ENCODE measurements at regions not wholly inside any gene's neighbourhood (a gene's known extent, or its start where the extent isn't known, plus 50 kb on each side); places are given as distances from the start of the nearest gene placed in this dataset.

DNA sequence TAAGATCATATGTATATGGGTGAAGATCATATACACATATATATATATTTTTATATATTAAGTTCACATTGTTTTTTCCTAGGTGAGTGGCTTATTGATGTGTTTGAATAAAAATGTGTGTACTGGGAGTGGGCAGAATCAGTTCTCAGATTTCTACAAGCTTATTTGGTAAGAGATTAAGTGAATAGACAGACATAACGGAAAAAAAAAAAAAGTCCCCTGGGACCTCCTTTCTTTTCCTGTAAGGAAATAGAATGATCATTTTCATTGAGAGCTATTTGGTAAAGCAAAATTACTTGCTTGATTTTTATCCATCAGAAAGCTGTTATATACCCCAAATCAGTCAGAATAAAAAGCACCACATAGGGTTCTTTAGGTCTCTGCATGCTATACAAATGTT is 597.7 kb downstream of the PCDH18 start:
- no peak overlapping the region for H3K27ac ChIP-seq
- intact Hi-C loops (cut with DNase I; ENCODE audit: low total_unique reads) = no loop called here
- H3K9me3 ChIP-seq = no peaks in the 10 kb centered on the region
- no peak overlapping the region for H3K4me3 ChIP-seq
- H3K4me1 ChIP-seq = peaks cover 0 to 5% (median 0%) of the 10 kb centered on the region in 4 donors
- H3K27me3 ChIP-seq = no peaks in the 10 kb centered on the region
- DNase-seq = no peak
- TF ChIP-seq, protein P1, sequence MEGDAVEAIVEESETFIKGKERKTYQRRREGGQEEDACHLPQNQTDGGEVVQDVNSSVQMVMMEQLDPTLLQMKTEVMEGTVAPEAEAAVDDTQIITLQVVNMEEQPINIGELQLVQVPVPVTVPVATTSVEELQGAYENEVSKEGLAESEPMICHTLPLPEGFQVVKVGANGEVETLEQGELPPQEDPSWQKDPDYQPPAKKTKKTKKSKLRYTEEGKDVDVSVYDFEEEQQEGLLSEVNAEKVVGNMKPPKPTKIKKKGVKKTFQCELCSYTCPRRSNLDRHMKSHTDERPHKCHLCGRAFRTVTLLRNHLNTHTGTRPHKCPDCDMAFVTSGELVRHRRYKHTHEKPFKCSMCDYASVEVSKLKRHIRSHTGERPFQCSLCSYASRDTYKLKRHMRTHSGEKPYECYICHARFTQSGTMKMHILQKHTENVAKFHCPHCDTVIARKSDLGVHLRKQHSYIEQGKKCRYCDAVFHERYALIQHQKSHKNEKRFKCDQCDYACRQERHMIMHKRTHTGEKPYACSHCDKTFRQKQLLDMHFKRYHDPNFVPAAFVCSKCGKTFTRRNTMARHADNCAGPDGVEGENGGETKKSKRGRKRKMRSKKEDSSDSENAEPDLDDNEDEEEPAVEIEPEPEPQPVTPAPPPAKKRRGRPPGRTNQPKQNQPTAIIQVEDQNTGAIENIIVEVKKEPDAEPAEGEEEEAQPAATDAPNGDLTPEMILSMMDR (IDR thresholded peaks at IDR 0.05) = no peak
- no peaks in the 10 kb centered on the region for H3K36me3 ChIP-seq

DNA sequence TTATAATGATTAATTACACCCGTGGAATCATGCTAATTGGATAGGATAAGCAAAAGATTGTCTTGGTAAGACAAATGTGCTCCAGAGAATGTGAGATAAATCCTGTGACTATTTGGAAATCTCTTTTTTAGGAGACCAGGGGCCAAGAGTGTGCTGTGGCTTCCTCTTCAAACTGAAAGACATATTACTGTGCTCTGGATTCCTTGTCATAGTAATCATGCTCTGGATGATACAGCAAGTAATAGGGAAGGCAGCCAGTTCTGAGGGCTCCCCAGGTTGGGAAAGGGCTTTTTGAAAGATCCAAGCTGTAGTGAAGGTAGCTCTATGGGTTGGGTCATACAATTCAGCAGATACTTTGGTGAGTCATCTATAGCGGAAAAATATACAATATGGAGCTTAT is 600.5 kb downstream of the PCDH18 start:
- peaks cover 0 to 5% (median 0%) of the 10 kb centered on the region in 4 donors for H3K4me1 ChIP-seq
- H3K27me3 ChIP-seq = no peaks in the 10 kb centered on the region
- TF ChIP-seq, protein P1 (IDR thresholded peaks at IDR 0.05) = no peak
- H3K27ac ChIP-seq = no peak overlapping the region
- H3K4me3 ChIP-seq = no peak overlapping the region
- intact Hi-C loops (cut with DNase I; ENCODE audit: low total_unique reads) = no loop called here
- H3K9me3 ChIP-seq = no peaks in the 10 kb centered on the region
- H3K36me3 ChIP-seq = no peaks in the 10 kb centered on the region
- no peak for DNase-seq

DNA sequence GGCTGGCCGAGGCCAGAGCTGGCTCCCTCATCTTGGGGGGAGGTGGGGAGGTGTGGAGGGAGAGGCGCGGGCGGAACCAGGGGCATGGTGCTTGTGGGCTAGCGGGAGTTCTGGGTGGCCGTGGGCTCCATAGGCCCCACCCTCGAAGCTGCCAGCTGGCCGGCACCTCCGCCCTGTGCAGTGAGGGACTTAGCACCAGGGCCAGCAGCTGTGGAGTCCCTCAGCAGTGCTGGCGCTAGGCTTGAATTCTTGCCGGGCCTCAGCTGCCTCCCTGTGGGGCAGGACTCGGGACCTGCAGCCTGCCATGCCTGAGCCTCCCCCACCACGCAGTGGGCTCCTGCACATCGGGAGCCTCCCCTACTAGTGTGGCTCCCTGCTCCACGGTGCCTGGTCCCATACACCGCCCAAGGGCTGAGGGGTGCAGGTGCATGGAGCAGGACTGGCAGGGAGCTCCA is 603.3 kb downstream of the PCDH18 start:
- Histone ChIP-seq H3K4me1 (no peaks in the 10 kb centered on the region), H3K36me3 (no peaks in the 10 kb centered on the region), H3K4me3 (no peak overlapping the region), H3K27ac (no peak overlapping the region), H3K27me3 (no peaks in the 10 kb centered on the region), H3K9me3 (no peaks in the 10 kb centered on the region)
- intact Hi-C loops (cut with DNase I; ENCODE audit: low total_unique reads) = no loop called here
- TF ChIP-seq, protein P1 (IDR thresholded peaks at IDR 0.05) = no peak
- no peak for DNase-seq

DNA sequence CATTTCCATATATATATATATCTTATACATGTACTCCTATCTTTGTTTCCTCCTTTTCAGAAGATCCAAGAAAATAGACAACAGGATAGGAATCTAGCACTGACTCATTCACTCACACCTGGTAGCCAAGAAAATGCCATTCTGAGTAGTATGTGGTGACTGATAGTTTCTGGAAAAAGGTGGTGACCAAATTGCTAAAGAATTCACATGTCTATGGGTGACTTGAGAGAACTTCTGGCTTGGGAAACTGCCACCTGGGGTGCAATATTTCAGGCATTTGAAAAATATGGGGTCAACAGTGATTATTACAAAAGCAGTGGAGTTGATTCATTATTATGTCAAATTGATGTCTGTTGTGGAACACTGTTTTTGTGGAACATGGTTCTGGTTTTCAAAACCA is 605.1 kb downstream of the PCDH18 start:
- no peak for DNase-seq
- Histone ChIP-seq H3K4me3 (no peak overlapping the region), H3K4me1 (no peaks in the 10 kb centered on the region), H3K27ac (no peak overlapping the region), H3K36me3 (no peaks in the 10 kb centered on the region), H3K9me3 (no peaks in the 10 kb centered on the region), H3K27me3 (no peaks in the 10 kb centered on the region)
- intact Hi-C loops (cut with DNase I; ENCODE audit: low total_unique reads) = no loop called here
- TF ChIP-seq, protein P1 (IDR thresholded peaks at IDR 0.05) = no peak

DNA sequence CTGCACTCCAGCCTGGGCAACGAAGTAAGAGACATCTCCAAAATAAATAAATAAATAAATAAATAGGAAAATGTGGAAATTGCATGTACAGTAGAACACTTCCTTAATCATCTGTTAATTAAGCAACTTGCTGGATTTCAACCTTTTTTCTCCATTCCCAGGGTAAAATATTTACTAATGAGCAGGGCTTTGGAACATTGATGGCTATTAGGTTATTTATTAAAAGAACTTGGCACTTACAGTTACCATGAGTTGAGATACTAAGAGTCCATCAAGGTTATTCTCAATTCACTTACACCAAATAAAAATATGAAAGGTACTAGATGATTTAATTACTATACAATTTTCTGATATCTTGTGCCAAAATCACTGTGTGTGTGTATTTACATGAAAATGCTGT is 607.1 kb downstream of the PCDH18 start:
- no peaks in the 10 kb centered on the region for H3K9me3 ChIP-seq
- H3K4me1 ChIP-seq = no peaks in the 10 kb centered on the region
- no peak overlapping the region for H3K4me3 ChIP-seq
- no peaks in the 10 kb centered on the region for H3K36me3 ChIP-seq
- no peaks in the 10 kb centered on the region for H3K27me3 ChIP-seq
- no peak for DNase-seq
- H3K27ac ChIP-seq = no peak overlapping the region
- intact Hi-C loops (cut with DNase I; ENCODE audit: low total_unique reads) = no loop called here
- TF ChIP-seq, protein P1 (IDR thresholded peaks at IDR 0.05) = no peak

DNA sequence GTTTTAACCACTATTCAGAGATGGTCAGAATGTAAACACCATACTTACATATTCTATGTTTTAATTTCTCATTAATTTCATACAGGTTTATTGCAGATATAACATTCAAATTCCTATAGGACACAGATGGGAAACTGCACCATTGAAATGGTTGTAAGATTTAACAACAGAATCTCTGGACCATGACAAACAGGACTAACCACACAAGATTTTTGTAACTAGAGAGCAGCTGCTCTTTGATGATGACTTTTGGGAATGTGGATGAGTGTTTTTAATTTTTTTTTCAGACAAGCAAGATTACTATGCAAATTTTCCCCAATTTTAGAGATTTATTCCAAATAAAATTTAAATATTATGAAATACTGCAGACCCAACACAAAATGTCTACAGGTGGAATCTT is 610.2 kb downstream of the PCDH18 start:
- TF ChIP-seq, protein P1 (IDR thresholded peaks at IDR 0.05) = no peak
- DNase-seq = no peak
- no peaks in the 10 kb centered on the region for H3K4me1 ChIP-seq
- no peaks in the 10 kb centered on the region for H3K27me3 ChIP-seq
- H3K9me3 ChIP-seq = no peaks in the 10 kb centered on the region
- no peak overlapping the region for H3K4me3 ChIP-seq
- intact Hi-C loops (cut with DNase I; ENCODE audit: low total_unique reads) = no loop called here
- H3K36me3 ChIP-seq = no peaks in the 10 kb centered on the region
- H3K27ac ChIP-seq = no peak overlapping the region

All from tibial artery (tissue), 4 donors.